ENCODE measurements at regions not wholly inside any gene's neighbourhood (a gene's known extent, or its start where the extent isn't known, plus 50 kb on each side); places are given as distances from the start of the nearest gene placed in this dataset.

GRCh38 chr6:144568241-144568640 lies 283.1 kb downstream of the UTRN start:
- no peak for TF ChIP-seq ZNF280B (CRISPR knock-in tag; IDR thresholded peaks at IDR 0.05; ENCODE audit: borderline replicate concordance)
- TF ChIP-seq MAFF (IDR thresholded peaks at IDR 0.05; ENCODE audit: low read depth, low read length), result no peak
- TF ChIP-seq TARDBP (CRISPR knock-in tag; IDR thresholded peaks at IDR 0.05), result no peak
- TF ChIP-seq ZHX2 (IDR thresholded peaks at IDR 0.05; ENCODE audit: low read depth), result no peak
- no peak for TF ChIP-seq ZHX2 (CRISPR knock-in tag; IDR thresholded peaks at IDR 0.05; ENCODE audit: borderline replicate concordance)
- no peak for TF ChIP-seq ONECUT2 (CRISPR knock-in tag; IDR thresholded peaks at IDR 0.05)
- no peak for TF ChIP-seq POLR2A (IDR thresholded peaks at IDR 0.05; ENCODE audit: insufficient read depth in 1 of 2, low read depth in 2 of 2, low read length in 2 of 2)
- TF ChIP-seq TFDP1 (CRISPR knock-in tag; IDR thresholded peaks at IDR 0.05; ENCODE audit: borderline replicate concordance), result no peak
- TF ChIP-seq ZBTB1 (CRISPR knock-in tag; IDR thresholded peaks at IDR 0.05; ENCODE audit: borderline replicate concordance), result no peak
- no peak for TF ChIP-seq CTCF (CRISPR knock-in tag; IDR thresholded peaks at IDR 0.05)
- no peak for TF ChIP-seq POLR2AphosphoS5 (IDR thresholded peaks at IDR 0.05; ENCODE audit: low read depth, low read length)

All from HepG2 (cell line).